HUES64 (cell line): ENCODE measurements at regions not wholly inside any gene's neighbourhood (a gene's known extent, or its start where the extent isn't known, plus 50 kb on each side); places are given as distances from the start of the nearest gene placed in this dataset.

Experiments
- H3K27ac ChIP-seq: 2 replicates; pipeline ENCODE4 v1.7.0; 2013; ENCODE audit warnings: low read depth, low read length, inconsistent platforms
- H3K27me3 ChIP-seq: 2 replicates; pipeline ENCODE4 v1.6.1; 2013; ENCODE audit warnings: mild to moderate bottlenecking, low read length; ENCODE audit not compliant: insufficient read depth
- H3K36me3 ChIP-seq: 2 replicates; pipeline ENCODE4 v1.6.1; 2013; ENCODE audit warnings: mild to moderate bottlenecking, low read length; ENCODE audit not compliant: insufficient read depth
- H3K4me1 ChIP-seq: 2 replicates; pipeline ENCODE4 v1.6.1; 2013; ENCODE audit warnings: mild to moderate bottlenecking, low read length, moderate library complexity; ENCODE audit not compliant: insufficient read depth
- H3K4me3 ChIP-seq: 2 replicates; pipeline ENCODE4 v1.5.1; 2013; ENCODE audit warnings: mild to moderate bottlenecking, low read length, moderate library complexity
- H3K9ac ChIP-seq: 2 replicates; pipeline ENCODE4 v1.6.1; 2013; ENCODE audit warnings: mild to moderate bottlenecking, low read depth, low read length
- H3K9me3 ChIP-seq: 2 replicates; pipeline ENCODE4 v1.6.1; 2013; ENCODE audit warnings: low read depth, low read length; ENCODE audit not compliant: insufficient read depth
- WGBS: fragments of 150-250, 120-280 bp; methylation state at CpG from one replicate; pipeline ENCODE4 v1.1.7; 2013; ENCODE audit warnings: missing lambda C conversion rate; 5-methylcytosine and 5-hydroxymethylcytosine counted together

- Histone ChIP-seq H3K27me3 (no peaks in the 10 kb centered on the region), H3K4me1 (no peaks in the 10 kb centered on the region), H3K36me3 (no peaks in the 10 kb centered on the region), H3K27ac (no peak overlapping the region), H3K9ac (no peak overlapping the region), H3K9me3 (no peaks in the 10 kb centered on the region), H3K4me3 (no peak overlapping the region)
- 80% methylated on average over 11 of the region's 11 CpGs for WGBS
These were observed 90.2 kb upstream of the PRR20G start for GRCh38 chr3:127377801-127378655.

- WGBS: 92% methylated on average over 13 of the region's 13 CpGs
- Histone ChIP-seq H3K36me3 (no peaks in the 10 kb centered on the region), H3K27ac (no peak overlapping the region), H3K9ac (no peak overlapping the region), H3K27me3 (no peaks in the 10 kb centered on the region), H3K9me3 (no peaks in the 10 kb centered on the region), H3K4me1 (no peaks in the 10 kb centered on the region), H3K4me3 (no peak overlapping the region)
These were observed 87.5 kb upstream of the PRR20G start for GRCh38 chr3:127375151-127375930.

GRCh38 chr3:127374086-127375010, 86.5 kb upstream of the PRR20G start:
- no peak overlapping the region for H3K27ac ChIP-seq
- WGBS: 82% methylated on average over 12 of the region's 12 CpGs
- H3K9me3 ChIP-seq: no peaks in the 10 kb centered on the region
- no peak overlapping the region for H3K4me3 ChIP-seq
- no peaks in the 10 kb centered on the region for H3K27me3 ChIP-seq
- no peak overlapping the region for H3K9ac ChIP-seq
- H3K36me3 ChIP-seq: no peaks in the 10 kb centered on the region
- no peaks in the 10 kb centered on the region for H3K4me1 ChIP-seq

- 85% methylated on average over 9 of the region's 9 CpGs for WGBS
These were observed 85.7 kb upstream of the PRR20G start for GRCh38 chr3:127373441-127374085.

GRCh38 chr3:127371846-127372245, 84.0 kb upstream of the PRR20G start:
- Histone ChIP-seq H3K4me1 (no peaks in the 10 kb centered on the region; the same call in 1 of the 2 replicates), H3K9me3 (no peaks in the 10 kb centered on the region), H3K27ac (no peak overlapping the region), H3K4me3 (no peak overlapping the region), H3K27me3 (no peaks in the 10 kb centered on the region), H3K36me3 (no peaks in the 10 kb centered on the region), H3K9ac (no peak overlapping the region)
- WGBS: 89% methylated on average over 6 of the region's 6 CpGs

More at GRCh38 chr3:127373441-127374085, 85.7 kb upstream of the PRR20G start:
- no peaks in the 10 kb centered on the region; the same call in 1 of the 2 replicates for H3K4me1 ChIP-seq
- no peaks in the 10 kb centered on the region for H3K36me3 ChIP-seq
- H3K27me3 ChIP-seq: no peaks in the 10 kb centered on the region
- no peak overlapping the region for H3K9ac ChIP-seq
- H3K27ac ChIP-seq: no peak overlapping the region
- H3K4me3 ChIP-seq: no peak overlapping the region
- no peaks in the 10 kb centered on the region for H3K9me3 ChIP-seq

- WGBS: 90% methylated on average over 10 of the region's 10 CpGs
- Histone ChIP-seq H3K4me1 (no peaks in the 10 kb centered on the region; the same call in 1 of the 2 replicates), H3K4me3 (no peak overlapping the region), H3K9me3 (no peaks in the 10 kb centered on the region), H3K9ac (no peak overlapping the region), H3K27me3 (no peaks in the 10 kb centered on the region), H3K27ac (no peak overlapping the region), H3K36me3 (no peaks in the 10 kb centered on the region)
These were observed 83.5 kb upstream of the PRR20G start for GRCh38 chr3:127371334-127371733.

GRCh38 chr3:127370906-127371305, 83.1 kb upstream of the PRR20G start:
- H3K4me1 ChIP-seq: no peaks in the 10 kb centered on the region; the same call in 1 of the 2 replicates
- H3K27me3 ChIP-seq: no peaks in the 10 kb centered on the region
- H3K9me3 ChIP-seq: no peaks in the 10 kb centered on the region
- no peak overlapping the region for H3K4me3 ChIP-seq
- no peaks in the 10 kb centered on the region for H3K36me3 ChIP-seq
- H3K27ac ChIP-seq: no peak overlapping the region
- H3K9ac ChIP-seq: no peak overlapping the region
- 86% methylated on average over 9 of the region's 9 CpGs for WGBS

GRCh38 chr3:127369356-127369935, 81.6 kb upstream of the PRR20G start:
- WGBS: 89% methylated on average over 4 of the region's 4 CpGs

GRCh38 chr3:127368186-127369032, 80.6 kb upstream of the PRR20G start:
- Histone ChIP-seq H3K27me3 (no peaks in the 10 kb centered on the region), H3K4me1 (no peaks in the 10 kb centered on the region; the same call in 1 of the 2 replicates), H3K36me3 (no peaks in the 10 kb centered on the region), H3K4me3 (no peak overlapping the region), H3K9ac (no peak overlapping the region), H3K27ac (no peak overlapping the region), H3K9me3 (no peaks in the 10 kb centered on the region)
- WGBS: 59% methylated on average over 14 of the region's 14 CpGs

More at GRCh38 chr3:127369356-127369935, 81.6 kb upstream of the PRR20G start:
- no peaks in the 10 kb centered on the region for H3K27me3 ChIP-seq
- no peaks in the 10 kb centered on the region for H3K9me3 ChIP-seq
- H3K27ac ChIP-seq: no peak overlapping the region
- H3K36me3 ChIP-seq: no peaks in the 10 kb centered on the region
- no peaks in the 10 kb centered on the region; the same call in 1 of the 2 replicates for H3K4me1 ChIP-seq
- no peak overlapping the region for H3K9ac ChIP-seq
- no peak overlapping the region for H3K4me3 ChIP-seq
